ENCODE measurements at regions not wholly inside any gene's neighbourhood (a gene's known extent, or its start where the extent isn't known, plus 50 kb on each side); places are given as distances from the start of the nearest gene placed in this dataset.

DNA sequence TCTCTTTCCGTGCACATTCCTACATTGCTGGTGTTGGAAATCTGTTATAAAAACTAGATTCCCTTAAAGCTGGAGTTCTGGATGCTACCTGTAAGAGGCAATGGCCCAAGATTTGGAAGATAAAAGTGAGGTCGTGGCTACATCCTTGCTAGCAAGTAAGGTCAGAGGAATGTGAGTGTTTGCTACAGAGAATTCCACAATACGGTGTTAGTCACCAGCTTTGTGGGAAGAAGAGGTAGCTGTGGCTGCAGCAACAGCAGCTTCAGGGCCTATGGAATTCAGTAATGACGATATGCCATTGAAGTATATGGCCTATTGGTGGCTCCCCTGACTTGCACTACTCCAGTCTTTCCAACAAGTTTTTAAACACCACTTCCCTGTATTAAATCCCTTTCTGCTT is 227.7 kb upstream of the TMEM260 start:
- DNase-seq: no peak

DNA sequence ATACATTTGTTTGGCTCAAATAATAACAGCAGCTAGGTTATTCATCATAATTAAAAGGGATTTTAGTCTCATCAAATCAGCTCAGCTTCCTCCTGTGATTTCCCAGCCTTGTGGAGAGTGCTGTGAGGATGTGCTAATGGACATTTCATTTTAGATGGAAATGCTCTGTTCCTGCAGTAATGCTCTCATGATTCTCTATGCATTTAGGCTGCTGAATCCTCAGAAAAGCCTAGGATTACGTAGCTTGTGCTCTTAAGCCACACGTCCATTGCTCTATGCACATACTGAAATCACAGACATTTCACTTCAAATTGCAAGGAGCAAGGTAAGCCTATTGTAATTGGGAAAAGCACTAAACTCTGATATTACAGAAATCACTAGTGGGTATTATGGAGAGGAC is 226.6 kb upstream of the TMEM260 start:
- no peak for DNase-seq

DNA sequence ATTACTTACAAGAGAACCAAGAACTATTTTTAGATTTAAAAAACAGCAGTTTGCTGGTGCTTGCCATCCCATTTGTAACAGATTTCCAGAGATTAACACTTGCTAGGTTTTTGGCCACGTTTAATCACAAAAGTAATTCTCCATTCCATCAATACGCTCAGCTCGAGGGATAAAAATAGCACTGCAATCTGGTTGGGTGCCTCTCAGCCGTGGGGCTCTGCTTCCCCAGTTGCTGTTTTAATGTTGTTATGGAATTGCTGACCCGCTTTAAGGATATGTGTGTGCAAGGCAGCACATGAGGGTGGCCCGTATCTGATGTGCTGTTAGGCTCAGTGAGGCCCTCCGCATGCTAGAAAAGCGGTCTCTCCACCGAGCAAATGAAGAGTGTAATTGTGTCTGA is 222.2 kb upstream of the TMEM260 start:
- no peak for DNase-seq

DNA sequence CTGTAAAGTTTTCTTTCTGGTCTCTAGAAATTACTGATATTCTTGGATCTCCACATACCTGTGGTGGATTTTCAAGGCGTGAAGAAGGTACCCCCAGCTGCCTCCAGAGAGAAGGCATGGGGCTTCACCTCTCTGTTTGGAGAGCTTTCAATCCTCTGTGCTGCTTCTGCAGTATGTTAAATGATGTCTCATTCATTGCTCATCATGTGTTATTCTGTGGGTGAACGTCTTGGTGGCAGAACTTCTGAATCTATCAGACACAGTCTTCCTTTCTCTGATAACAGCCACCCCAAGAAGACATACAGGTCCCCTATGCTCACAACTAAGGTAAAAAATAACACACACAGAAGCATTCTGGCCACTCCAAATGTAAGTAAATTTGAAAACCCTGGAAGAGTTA is 221.3 kb upstream of the TMEM260 start:
- no peak for DNase-seq

DNA sequence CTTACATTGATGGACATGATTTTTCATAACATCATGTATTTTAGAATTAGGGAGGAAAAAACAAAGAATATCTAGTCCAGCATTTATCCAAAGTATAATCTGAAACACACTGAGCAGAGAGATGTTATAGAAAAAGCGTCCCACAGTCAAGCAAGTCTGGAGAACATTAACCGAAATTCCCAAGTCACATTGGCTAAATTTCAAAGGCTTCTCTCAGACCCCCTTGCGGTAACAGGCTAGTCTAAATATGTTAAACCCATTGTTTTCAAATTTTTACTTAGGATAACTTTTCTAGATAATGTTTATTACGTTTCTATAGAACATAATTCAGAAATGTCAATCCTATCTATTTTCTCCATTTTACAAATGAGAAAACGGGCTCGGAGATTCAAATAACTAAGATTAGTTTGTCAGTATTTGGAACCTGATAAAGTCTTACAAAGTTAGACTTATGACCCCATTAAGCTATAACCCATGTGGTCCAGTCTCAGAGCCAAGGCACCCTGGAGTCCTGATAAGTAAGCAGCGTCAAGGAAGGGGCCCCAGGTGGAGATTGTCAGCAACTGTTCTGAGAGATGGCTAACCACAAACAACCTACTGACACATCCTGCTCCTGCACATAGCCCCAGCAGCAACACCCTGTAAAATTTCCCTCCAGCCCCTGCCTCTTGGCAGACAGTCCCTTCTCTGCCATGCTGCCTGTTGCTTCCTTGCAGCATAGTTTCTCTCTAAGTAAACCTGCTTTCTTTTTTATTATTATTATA is 220.6 kb upstream of the TMEM260 start:
- DNase-seq: no peak

DNA sequence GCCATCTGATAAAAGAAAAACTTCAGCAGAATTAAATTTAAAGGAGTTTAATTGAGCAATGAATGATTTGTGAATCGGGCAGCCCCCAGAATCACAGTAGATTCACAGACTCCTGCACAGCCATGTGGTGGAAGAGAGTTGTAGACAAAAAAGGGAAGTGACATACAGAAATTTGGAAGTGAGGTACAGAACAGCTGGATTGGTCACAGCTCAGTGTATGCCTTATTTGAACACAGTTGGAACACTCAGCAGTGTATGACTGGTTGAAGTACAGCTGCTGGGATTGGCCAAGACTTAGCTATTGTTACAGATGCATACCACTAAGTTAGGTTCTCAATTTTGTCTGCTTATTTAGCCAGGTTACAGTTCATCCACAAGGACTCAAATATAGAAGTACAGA is 213.9 kb upstream of the TMEM260 start:
- peak in 1 of 2 donors; percentile 24 for DNase-seq

DNA sequence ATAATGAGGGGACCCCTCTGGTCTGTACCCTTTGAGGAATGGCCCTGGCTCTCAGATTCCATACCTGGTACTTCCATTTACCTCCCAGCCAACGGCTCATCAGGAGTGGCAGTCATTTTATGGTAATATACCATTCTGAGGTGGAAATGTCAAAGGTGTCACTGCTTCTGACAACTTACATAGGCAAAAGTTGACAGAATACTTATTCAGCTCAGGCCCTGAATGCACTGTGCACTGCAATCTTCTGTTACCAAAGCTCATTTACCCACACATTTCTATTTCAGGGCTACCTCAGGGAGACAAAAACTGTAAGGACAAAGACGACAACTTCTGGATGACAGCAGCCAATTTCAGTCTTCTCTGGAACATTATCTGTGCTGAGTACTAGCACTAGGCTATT is 212.2 kb upstream of the TMEM260 start:
- DNase-seq: no peak

DNA sequence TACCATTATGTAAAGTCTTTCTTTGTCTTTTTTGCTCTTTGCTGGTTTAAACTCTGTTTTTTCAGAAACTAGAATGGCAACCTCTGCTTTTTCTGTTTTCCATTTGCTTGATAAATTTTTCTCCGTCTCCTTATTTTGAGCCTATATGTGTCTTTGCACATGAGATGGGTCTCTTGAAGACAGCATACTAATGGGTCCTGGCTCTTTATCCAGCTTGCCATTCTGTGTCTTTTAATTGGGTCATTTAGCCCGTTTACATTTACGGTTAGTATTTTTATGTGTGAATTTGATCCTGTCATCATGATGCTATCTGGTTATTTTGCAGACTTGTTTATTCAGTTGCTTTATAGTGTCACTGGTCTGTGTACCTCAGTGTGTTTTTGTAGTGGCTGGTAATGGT is 207.9 kb upstream of the TMEM260 start:
- DNase-seq: no peak

DNA sequence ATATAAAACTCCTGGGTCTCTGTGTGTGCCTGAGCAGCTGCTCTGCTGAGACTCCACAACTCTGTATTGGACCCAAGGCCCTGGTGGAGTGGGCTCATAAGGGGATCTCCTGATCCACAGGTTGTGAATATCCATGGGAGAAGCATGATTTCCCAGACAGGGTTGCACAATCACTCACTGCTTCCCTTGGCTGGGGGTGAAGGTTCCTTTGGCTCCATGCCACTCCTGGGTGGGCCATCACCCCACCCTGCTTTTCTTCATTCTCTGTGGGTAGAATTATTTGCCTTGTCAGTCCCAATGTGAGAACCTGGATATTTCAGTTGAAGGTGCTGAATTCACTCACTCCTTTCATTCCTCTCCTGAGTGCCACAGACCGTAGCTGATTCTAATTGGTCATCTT is 205.2 kb upstream of the TMEM260 start:
- DNase-seq: no peak

DNA sequence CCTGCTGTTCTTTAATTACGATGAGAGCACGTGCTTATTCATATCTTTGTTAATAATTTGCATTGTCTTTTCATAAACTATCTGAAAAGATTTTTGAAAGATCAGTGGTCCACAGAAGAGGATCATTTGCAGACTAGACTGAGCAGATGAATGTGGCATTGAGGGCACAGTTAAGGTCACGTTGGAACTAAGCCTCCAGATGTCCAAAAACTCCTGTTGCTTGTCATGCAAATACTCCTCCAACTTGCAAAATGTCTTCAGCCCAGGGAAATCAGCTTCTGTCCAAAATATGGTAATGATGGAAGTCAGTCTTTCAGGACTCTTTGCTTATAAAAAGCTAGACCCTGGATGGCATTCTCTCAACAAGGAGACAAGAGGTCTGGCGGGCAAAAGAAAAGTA is 201.6 kb upstream of the TMEM260 start:
- DNase-seq: peak; percentile 17 to 39

DNA sequence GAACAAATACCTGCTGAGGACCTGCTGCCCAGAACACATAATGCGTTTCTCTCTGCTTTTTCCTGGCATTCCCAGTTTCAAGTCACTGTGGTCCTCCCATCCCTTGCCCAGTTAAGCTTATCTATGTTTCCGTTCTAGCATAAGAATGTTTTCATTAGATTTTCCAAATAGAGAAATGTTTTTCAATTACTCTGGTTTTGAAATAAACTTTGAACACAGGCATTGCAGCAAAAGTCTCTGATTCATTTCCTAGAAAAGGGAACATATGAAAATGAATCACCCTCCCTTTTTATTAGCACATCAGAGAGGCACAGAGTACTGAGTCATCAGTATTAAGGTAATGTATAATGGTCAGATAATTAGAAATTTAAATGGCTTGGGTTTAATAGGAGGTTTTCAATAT is 201.1 kb upstream of the TMEM260 start:
- peak; percentile 83 to 88 for DNase-seq

DNA sequence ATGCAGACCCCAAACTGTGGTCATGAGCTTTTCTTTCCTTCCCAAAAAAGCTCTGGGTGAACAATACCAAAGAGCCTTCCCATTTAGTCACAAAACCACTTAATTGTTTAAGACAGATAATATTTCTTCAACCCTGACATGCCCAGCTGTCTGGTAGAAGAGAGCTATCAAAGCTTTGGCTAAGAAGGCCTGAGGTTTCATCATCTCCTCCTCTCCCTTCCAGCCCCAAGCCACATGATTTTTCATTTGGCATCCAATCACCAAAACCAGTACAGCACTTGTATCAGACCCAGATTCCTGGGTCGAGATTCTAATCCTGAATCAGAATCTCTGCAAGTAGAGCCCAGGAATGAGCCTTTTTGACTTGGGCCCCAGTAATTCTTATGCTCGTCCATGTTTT is 199.6 kb upstream of the TMEM260 start:
- no peak for DNase-seq

DNA sequence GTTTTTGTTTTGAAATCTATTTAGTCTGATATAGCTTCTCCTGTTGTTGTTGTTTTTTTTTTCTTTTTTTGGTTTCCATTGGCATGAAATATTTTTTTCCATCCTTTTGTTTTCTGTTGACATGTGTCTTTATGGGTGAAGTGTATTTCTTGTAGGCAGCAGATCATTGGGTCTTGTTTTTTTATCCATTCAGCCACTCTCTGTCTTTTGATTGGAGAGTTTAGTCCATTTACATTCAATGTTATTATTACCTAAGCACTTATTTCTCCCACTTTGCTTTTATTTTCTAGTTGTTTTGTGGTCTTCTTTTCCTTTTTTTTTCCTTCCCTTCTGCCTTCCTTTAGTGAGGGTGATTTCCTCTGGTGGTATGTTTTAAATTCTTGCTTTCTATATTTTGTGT is 193.6 kb upstream of the TMEM260 start:
- no peak for DNase-seq

DNA sequence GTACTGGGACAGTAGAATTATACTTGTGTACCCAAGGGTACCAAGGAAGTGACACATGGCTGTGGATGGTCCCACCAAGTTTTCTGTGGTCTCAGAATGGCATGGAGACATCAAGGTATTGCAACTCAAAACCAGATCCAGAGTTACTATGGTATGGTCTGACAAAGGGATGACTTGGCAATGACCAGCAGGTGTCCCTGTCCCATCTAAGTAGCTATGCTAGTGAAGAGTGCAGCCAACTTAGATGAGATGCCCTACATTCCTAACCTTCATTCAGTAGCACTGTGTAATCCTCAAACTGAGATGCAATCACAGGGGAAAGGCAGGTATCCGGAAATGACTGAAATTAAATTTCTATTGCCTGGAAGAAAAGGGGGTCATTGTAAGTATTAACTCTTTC is 188.7 kb upstream of the TMEM260 start:
- DNase-seq: no peak

DNA sequence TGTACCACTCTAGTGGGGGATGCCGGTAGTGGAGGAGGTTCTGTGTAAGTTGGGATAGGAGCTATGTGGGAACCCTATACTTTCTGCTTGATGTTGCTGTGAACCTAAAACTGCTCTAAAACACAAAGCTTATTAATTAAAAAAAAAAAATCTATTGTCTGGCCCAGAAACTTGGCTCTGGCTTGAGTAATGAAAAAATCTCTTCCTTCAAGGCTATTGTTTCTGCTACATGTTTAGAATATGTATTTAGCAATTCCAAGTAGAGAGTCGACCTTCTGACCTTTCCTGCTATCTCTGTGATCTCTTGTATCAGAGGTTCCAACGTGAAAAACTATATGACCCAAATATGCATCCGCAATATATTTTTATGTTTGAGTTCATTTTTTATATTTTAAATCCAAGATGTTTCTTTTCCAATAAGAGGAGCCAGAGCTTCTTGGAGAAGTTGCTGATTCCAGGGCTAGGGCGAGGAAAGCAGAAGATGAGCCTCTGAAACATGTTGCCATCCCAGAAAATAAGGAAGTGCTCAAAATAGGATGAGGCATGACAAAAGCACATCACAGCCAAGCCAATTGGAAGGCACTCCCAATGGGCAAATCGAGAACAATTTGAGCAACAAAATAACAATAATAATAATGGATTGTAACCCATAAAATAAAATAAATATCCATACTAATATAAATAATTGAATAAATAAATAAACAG is 184.6 kb upstream of the TMEM260 start:
- DNase-seq: peak; percentile 50 to 61

DNA sequence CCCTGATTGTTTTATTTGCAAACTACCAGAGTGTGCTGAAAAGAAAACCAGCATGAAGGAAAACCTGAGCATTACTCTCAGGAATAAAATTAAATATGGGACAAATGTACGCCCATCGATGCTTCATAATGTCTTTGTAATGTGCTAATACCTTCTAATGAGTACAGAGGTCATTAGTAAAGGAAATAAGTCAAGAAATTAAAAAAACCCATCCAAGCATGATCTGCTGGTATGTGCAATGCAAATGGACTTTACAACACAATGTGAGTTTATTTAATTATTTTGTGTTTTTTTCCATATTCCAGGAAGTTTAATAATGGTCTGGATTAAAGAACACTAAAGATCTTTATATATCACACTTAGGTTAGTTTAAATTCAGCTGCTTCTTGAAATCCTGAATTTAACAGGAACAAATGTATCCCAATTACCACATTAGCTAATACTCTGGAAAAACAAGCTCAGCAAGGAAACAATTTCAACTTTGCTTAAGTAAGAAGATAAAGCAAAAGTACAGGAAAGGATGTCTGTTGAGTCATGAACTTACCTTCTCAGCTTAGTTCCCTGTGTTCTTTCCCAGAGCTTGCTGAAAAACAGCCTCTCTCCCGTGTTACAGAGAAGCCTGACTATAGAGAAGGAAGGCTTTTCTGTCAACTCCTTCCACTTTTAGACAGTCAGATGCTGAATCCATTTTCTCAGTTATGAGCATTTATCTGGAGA is 179.3 kb upstream of the TMEM260 start:
- DNase-seq: no peak

DNA sequence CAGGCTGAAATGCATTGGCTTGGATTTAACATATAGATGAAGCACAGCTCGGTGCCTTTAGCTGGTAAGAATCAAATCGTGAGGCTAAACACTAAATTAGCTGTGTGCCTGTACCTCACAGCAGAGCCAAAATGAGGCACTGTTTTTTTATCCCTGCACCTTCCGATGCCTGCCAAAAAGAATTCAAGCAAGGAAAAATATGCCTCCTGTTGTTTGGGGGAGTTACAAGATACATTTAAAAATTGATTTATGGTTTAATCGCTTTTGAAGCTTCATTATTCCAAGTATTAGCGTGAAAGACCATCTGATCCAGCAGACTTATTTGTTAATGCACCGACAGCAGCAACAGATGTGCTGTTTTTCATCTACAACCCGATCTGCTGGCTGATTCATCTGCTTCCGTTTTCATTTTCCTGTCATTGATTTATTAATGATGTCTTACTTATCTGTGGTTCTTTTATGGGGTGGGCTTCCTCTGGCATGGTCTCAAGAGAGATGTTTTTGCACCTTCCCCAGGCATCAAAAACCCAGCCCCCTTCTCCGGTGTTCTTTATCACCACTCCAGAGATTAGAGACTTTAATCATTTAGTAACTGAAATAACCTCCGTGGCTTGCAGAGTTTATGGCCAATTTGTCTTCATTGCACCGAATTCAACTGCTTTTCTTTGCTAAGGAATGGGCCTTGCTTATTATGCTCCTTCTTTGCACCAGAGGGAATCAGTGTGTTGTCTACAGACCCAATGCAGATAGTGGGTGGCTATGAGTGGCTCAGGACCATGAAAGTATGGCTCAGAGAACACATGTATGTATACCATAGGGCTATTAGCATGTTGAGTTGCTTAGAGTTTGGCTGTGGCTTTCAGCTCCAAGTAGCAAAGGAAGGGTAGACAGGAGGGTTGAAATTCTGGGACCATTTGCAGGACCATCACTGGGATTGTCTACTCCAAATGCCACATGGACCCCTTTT is 166.8 kb upstream of the TMEM260 start:
- no peak for DNase-seq

DNA sequence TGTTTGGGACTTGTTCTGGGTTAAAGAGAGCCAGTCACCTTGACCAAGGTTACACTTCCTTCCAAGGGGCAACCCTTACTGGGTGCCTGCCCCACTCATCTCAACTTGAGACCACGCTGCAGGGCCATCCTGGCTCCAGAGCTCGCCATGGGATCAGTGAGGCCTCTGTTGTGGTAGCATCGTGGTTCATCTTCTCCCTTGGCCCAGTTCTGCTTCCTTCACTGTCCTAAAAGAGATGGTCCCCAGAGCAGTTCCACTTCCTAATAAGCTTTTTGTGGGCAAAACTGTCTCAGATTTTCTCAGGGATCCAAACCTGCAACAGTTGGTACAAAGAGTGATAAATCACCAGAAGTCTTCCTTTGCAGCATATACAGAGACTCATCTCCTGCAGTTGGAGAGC is 165.9 kb upstream of the TMEM260 start:
- DNase-seq: no peak

DNA sequence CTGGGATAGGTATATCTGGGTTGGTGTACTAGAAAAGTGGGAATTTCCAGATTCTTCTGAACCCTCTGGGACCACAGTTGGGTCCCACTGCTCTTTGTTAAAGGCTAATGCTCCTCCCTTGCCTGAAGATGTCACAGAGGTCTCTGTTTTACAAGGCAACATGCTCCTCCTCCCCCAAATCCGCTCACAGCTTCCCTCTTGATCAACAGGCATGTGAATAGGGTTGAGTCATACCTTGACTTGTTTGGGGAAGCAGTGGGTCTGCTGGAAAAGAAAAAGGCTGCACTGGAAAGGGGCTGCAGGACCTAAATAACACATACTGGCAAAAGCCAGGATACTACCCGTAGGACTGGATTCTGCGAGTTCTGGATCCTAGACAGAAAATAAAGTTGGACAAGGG is 165.4 kb upstream of the TMEM260 start:
- DNase-seq: peak; percentile 46 to 77

DNA sequence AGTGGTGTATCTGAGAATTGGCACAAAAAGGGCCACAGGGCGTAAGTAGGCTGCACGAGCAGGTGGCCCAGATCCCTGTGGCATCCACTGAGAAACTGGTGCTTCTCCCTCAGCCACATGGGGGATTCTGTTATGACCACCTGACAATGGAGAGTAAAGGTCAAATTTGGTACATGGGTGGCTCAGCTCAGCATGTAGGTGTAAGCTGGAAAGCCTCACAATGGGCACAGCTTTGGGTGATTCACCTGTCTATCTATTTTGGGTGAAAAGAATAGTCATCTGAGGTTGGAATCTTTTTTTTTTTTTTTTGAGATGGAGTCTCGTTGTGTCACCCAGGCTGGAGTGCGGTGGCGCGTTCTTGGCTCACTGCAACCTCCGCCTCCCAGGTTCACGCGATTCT is 163.4 kb upstream of the TMEM260 start:
- DNase-seq: no peak

DNA sequence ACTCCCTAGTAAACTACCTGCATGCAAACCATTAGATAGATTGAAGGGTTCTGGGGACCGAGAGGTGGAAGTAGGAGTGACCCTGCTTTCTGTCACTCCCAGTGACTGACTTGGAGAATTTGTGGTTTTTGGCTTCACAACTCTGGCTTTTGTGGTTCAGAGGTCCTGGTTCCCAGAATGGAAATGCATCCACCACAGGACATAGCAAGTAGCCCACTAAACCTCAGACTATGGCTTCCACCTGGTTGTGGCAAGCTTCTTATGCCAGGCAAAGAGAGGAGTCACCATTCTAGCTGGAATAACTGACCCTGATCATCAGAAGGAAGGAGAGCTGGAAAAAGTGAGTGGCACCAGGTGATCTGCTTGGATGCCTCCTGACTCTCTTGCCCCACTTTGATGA is 162.4 kb upstream of the TMEM260 start:
- DNase-seq: no peak

DNA sequence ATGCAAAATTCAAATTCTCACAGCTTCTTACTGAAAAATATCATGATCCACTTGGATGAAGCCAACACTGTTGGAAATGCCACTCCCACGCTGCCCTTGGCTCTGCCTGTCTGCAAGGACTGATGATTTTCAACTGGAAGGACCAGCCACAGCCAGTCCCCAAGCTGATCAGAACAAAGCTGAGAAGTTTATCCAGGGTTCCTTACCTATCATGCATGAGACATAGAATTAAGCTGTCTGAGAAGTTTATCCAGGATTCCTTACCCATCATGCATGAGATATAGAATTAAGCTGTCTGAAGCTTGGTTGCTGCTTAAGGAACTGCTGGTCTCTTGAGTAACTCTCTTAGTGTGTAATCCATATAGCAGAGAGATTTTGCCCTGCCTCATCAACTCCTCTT is 159.8 kb upstream of the TMEM260 start:
- no peak for DNase-seq

DNA sequence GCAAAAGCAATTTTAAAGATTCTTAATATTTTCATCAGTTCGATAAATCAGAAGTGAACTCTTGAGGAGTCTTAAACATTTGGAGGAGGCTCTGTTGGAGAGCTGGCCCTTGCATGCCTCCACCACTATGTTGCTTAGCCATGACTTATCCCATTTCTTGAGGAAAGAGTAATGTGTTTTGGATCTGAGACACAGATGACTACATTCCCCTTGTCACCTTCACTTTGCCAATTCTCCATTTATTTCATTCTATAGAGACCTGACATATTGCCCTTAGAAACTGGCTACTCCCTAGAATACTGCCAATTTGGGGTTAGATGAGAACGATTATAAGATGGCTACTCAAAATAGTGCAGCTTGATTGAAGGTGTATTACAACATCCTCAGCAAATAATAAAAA is 157.4 kb upstream of the TMEM260 start:
- DNase-seq: no peak

Data from inflammatory macrophage treated with lipopolysaccharide for 1 hour (primary cell).